Adrenal gland (tissue), 5 donors: ENCODE measurements at regions not wholly inside any gene's neighbourhood (a gene's known extent, or its start where the extent isn't known, plus 50 kb on each side); places are given as distances from the start of the nearest gene placed in this dataset.

ENCODE experiments used
- POLR2A ChIP-seq, 2 donors: fragments of 450-650 bp; IDR thresholded peaks; one replicate each; pipeline ENCODE4 v1.6.1; 2017; ENCODE audit warnings: antibody characterized with exemption in 2 of 2, mild to moderate bottlenecking in 2 of 2, moderate library complexity in 1 of 2
- TF ChIP-seq, protein P1 (sequence below), 6 experiments: fragments of 450-650 bp in 4 of 6; fragments of 200-600 bp in 2 of 6; sonication (generic) in 1 of 6; IDR thresholded peaks; 1 replicate in 5 of 6; 2 replicates in 1 of 6; pipeline versions ENCODE4 v1.5.1 to v1.8.0; 2016 to 2021; ENCODE audit warnings: antibody characterized with exemption in 6 of 6, mild to moderate bottlenecking in 2 of 6, moderate library complexity in 1 of 6
- donor health status: DM: no; HTN: no; CAD: no.

DNA sequence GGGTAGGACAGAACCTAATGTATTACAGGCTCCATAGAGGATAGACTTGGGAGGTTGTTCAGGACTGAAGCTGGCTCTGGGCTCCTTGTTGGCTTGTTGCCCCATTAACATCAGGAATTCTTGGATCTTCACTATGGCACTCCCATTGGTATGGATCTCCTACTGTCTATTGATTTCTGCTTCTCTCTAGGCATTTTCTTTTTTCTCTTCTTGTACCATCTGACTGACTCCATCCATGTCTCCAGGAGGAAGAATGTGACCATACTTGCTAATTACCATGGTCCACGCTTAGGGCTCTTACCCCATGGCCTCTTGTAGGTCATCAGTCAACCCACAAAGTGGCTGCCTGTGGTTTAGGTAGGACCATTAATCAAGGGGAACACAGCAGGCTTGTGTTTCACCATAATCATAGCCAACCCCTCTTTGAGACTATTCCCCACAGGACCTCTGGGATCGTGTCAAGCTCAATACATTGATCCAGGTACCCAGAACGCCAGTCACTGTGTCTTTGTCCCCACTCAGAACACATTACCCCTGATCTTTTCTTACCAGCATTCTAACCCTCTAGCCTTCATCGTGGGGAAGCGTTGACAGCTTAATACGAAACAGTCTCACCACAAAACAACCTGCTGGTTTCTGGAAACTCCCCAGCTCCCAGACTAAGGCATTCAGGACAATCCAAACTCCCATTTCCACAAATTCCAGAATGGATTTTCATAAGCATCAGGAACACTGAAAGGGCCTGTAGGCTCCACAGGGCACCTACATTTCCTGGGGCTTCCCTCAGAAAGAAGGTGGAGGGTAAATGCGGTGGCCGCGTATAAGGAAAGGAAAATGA is 97.1 kb downstream of the ETS2 start:
- TF ChIP-seq, protein P1, sequence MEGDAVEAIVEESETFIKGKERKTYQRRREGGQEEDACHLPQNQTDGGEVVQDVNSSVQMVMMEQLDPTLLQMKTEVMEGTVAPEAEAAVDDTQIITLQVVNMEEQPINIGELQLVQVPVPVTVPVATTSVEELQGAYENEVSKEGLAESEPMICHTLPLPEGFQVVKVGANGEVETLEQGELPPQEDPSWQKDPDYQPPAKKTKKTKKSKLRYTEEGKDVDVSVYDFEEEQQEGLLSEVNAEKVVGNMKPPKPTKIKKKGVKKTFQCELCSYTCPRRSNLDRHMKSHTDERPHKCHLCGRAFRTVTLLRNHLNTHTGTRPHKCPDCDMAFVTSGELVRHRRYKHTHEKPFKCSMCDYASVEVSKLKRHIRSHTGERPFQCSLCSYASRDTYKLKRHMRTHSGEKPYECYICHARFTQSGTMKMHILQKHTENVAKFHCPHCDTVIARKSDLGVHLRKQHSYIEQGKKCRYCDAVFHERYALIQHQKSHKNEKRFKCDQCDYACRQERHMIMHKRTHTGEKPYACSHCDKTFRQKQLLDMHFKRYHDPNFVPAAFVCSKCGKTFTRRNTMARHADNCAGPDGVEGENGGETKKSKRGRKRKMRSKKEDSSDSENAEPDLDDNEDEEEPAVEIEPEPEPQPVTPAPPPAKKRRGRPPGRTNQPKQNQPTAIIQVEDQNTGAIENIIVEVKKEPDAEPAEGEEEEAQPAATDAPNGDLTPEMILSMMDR (IDR thresholded peaks at IDR 0.05) = no peak
- no peak for TF ChIP-seq POLR2A (IDR thresholded peaks at IDR 0.05)
